Liver (tissue), 3 donors: ENCODE measurements at regions not wholly inside any gene's neighbourhood (a gene's known extent, or its start where the extent isn't known, plus 50 kb on each side); places are given as distances from the start of the nearest gene placed in this dataset.

Experiments
- CTCF ChIP-seq: fragments of 150-350 bp; IDR thresholded peaks from 2 replicates; pipeline ENCODE4 v1.5.1; 2017; ENCODE audit warnings: improper control_type of control experiment, low read depth, low read length; ENCODE audit not compliant: missing input control
- EGR1 ChIP-seq, 2 donors: IDR thresholded peaks; 2 replicates each; pipeline ENCODE4 v1.6.1; 2016 to 2018; ENCODE audit warnings: antibody characterized with exemption in 2 of 2, low read depth in 2 of 2
- HNF4A ChIP-seq, 2 donors: conservative IDR thresholded peaks; 2 replicates each; pipeline ENCODE4 v1.6.1; 2016; ENCODE audit warnings: antibody characterized with exemption in 2 of 2, mild to moderate bottlenecking in 2 of 2
- JUND ChIP-seq, 2 donors: IDR thresholded peaks; 2 replicates each; pipeline ENCODE4 v1.6.1; 2016; ENCODE audit warnings: antibody characterized with exemption in 2 of 2
- MAX ChIP-seq: IDR thresholded peaks from 2 replicates; pipeline ENCODE4 v1.6.1; 2016; ENCODE audit warnings: antibody characterized with exemption
- RAD21 ChIP-seq, 2 donors: IDR thresholded peaks; 2 replicates each; pipeline ENCODE4 v1.6.1; 2016; ENCODE audit warnings: antibody characterized with exemption in 2 of 2, mild to moderate bottlenecking in 2 of 2
- REST ChIP-seq: IDR thresholded peaks from 2 replicates; pipeline ENCODE4 v1.6.1; 2016; ENCODE audit warnings: antibody characterized with exemption, mild to moderate bottlenecking
- SP1 ChIP-seq: IDR thresholded peaks from 2 replicates; pipeline ENCODE4 v1.6.1; 2018; ENCODE audit warnings: antibody characterized with exemption, mild to moderate bottlenecking
- TAF1 ChIP-seq: conservative IDR thresholded peaks from 2 replicates; pipeline ENCODE4 v1.6.1; 2016; ENCODE audit warnings: antibody characterized with exemption, mild to moderate bottlenecking
- YY1 ChIP-seq: IDR thresholded peaks from 2 replicates; pipeline ENCODE4 v1.6.1; 2016; ENCODE audit warnings: antibody characterized with exemption, mild to moderate bottlenecking
- ZBTB33 ChIP-seq: IDR thresholded peaks from 2 replicates; pipeline ENCODE4 v1.6.1; 2016; ENCODE audit warnings: antibody characterized with exemption
- donor health status: healthy.
- donor health status: healthy.

GRCh38 chr12:89256060-89256459 is 96.2 kb downstream of the DUSP6 start:
- TF ChIP-seq HNF4A (conservative IDR thresholded peaks at IDR 0.05), result no peak
- no peak for TF ChIP-seq TAF1
- TF ChIP-seq CTCF, result no peak
- TF ChIP-seq JUND (IDR thresholded peaks at IDR 0.05), result no peak
- no peak for TF ChIP-seq MAX
- no peak for TF ChIP-seq YY1
- no peak for TF ChIP-seq REST
- no peak for TF ChIP-seq ZBTB33
- TF ChIP-seq EGR1 (IDR thresholded peaks at IDR 0.05; ENCODE audit: low read depth in 2 of 2), result no peak
- TF ChIP-seq SP1, result no peak
- TF ChIP-seq RAD21 (IDR thresholded peaks at IDR 0.05), result no peak
